Endodermal cell (in vitro differentiated cells): ENCODE measurements at regions not wholly inside any gene's neighbourhood (a gene's known extent, or its start where the extent isn't known, plus 50 kb on each side); places are given as distances from the start of the nearest gene placed in this dataset.
"Not testable (repeated sequence)": the region's sequence is repeated elsewhere in the genome, so short reads cannot be mapped to it uniquely, and the experiment has no call there.

ENCODE experiments used
- DNase-seq: peaks from one replicate; pipeline ENCODE4 v3.0.0-alpha.2; 2017
- H3K27ac ChIP-seq: 2 replicates; pipeline ENCODE4 v1.5.1; 2013; ENCODE audit warnings: mild to moderate bottlenecking, low read depth, low read length, moderate library complexity
- H3K27me3 ChIP-seq: 2 replicates; pipeline ENCODE4 v1.6.1; 2013; ENCODE audit warnings: mild to moderate bottlenecking, low read length, moderate library complexity; ENCODE audit not compliant: insufficient read depth, control insufficient read depth, poor library complexity, severe bottlenecking
- H3K36me3 ChIP-seq: 2 replicates; pipeline ENCODE4 v1.7.0; 2013; ENCODE audit warnings: mild to moderate bottlenecking, low read length, moderate library complexity; ENCODE audit not compliant: control insufficient read depth, insufficient read depth
- H3K4me1 ChIP-seq: one replicate; pipeline ENCODE4 v1.7.0; 2013; ENCODE audit warnings: low read length; ENCODE audit not compliant: control insufficient read depth, insufficient read depth
- H3K4me3 ChIP-seq: 2 replicates; pipeline ENCODE4 v1.5.1; 2013; ENCODE audit warnings: mild to moderate bottlenecking, low read length, moderate library complexity
- H3K9ac ChIP-seq: 2 replicates; pipeline ENCODE4 v1.6.1; 2013; ENCODE audit warnings: mild to moderate bottlenecking, low read length, moderate library complexity; ENCODE audit not compliant: poor library complexity, severe bottlenecking; ENCODE audit errors: extremely low read depth
- H3K9me3 ChIP-seq: 2 replicates; pipeline ENCODE4 v1.6.1; 2013; ENCODE audit warnings: mild to moderate bottlenecking, low read length, moderate library complexity; ENCODE audit not compliant: control insufficient read depth
- H3K27ac Mint-ChIP-seq: 2 replicates; pipeline ENCODE4 v1.8.0; 2020; ENCODE audit warnings: mixed read lengths
- H3K27me3 Mint-ChIP-seq: 2 replicates; pipeline ENCODE4 v1.8.0; 2021; ENCODE audit warnings: mild to moderate bottlenecking, mixed read lengths; ENCODE audit not compliant: insufficient read depth
- H3K36me3 Mint-ChIP-seq: 2 replicates; pipeline ENCODE4 v1.8.0; 2020; ENCODE audit warnings: low read depth, mixed read lengths
- H3K4me1 Mint-ChIP-seq: 2 replicates; pipeline ENCODE4 v1.8.0; 2020; ENCODE audit warnings: mixed read lengths
- H3K4me3 Mint-ChIP-seq: 2 replicates; pipeline ENCODE4 v1.8.0; 2020; ENCODE audit warnings: mild to moderate bottlenecking, moderate library complexity, mixed read lengths
- H3K9me3 Mint-ChIP-seq: 2 replicates; pipeline ENCODE4 v1.8.0; 2020; ENCODE audit warnings: mild to moderate bottlenecking, mixed read lengths
- CTCF ChIP-seq: fragments of 200-600 bp; sonication (generic); conservative IDR thresholded peaks from 2 replicates; pipeline ENCODE4 v1.5.0; 2021; ENCODE audit warnings: antibody characterized with exemption, mild to moderate bottlenecking
- WGBS, 2 experiments: methylation state at CpG; one replicate each; pipeline versions ENCODE4 v1.1.5 to v1.1.7; 2013; ENCODE audit warnings: missing lambda C conversion rate in 2 of 2, mixed read lengths in 1 of 2; ENCODE audit not compliant: insufficient coverage in 1 of 2, insufficient read length in 1 of 2; 5-methylcytosine and 5-hydroxymethylcytosine counted together

DNA sequence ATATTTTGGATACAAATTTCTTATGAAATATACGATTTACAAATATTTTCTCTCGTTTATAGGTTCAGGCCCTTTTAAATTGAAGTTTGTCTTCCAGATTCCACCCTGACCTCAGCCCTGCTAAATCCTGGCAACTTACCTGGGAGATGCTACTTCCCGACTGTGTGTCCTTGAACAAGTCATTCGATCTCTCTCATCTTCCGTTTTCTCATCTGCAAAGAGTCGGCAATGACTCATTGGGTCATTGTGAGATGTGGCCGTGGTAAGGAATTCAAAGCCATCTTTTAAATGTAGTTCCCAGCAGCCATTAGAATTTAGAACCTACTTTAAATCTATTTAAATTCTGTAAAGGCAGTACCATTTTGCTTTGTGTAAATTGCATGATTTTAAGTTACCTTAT lies 72.5 kb downstream of the LHX2 start:
- Mint-ChIP-seq H3K4me1 (no peaks in the 10 kb centered on the region), H3K27me3 (peaks cover 6% of the 10 kb centered on the region), H3K36me3 (no peaks in the 10 kb centered on the region), H3K9me3 (peaks cover 3% of the 10 kb centered on the region), H3K4me3 (no peak overlapping the region), H3K27ac (no peak overlapping the region)
- H3K27me3 ChIP-seq = no peaks in the 10 kb centered on the region
- DNase-seq = no peak
- H3K4me3 ChIP-seq = no peak overlapping the region
- no peaks in the 10 kb centered on the region for H3K4me1 ChIP-seq
- H3K36me3 ChIP-seq = no peaks in the 10 kb centered on the region
- H3K9me3 ChIP-seq = no peaks in the 10 kb centered on the region
- WGBS, 2 experiments = 85% methylated on average over 7 of the region's 7 CpGs
- TF ChIP-seq CTCF = no peak
- no peak overlapping the region for H3K27ac ChIP-seq
- no peak overlapping the region for H3K9ac ChIP-seq

GRCh38 chr9:124087226-124087625 lies 75.7 kb downstream of the LHX2 start:
- 93% methylated on average over 2 of the region's 2 CpGs; no CpG with 5 or more reads in 1 of the 2 experiments for WGBS, 2 experiments
- H3K9me3 ChIP-seq = no peaks in the 10 kb centered on the region
- H3K4me1 ChIP-seq = no peaks in the 10 kb centered on the region
- no peak overlapping the region for H3K27ac Mint-ChIP-seq
- H3K9ac ChIP-seq = no peak overlapping the region
- no peaks in the 10 kb centered on the region for H3K36me3 Mint-ChIP-seq
- H3K27me3 Mint-ChIP-seq = peaks cover 6% of the 10 kb centered on the region
- no peak for DNase-seq
- peaks cover 3% of the 10 kb centered on the region for H3K9me3 Mint-ChIP-seq
- no peaks in the 10 kb centered on the region for H3K4me1 Mint-ChIP-seq
- H3K4me3 Mint-ChIP-seq = no peak overlapping the region
- no peaks in the 10 kb centered on the region for H3K36me3 ChIP-seq
- no peak for TF ChIP-seq CTCF
- H3K4me3 ChIP-seq = no peak overlapping the region
- no peak overlapping the region for H3K27ac ChIP-seq
- H3K27me3 ChIP-seq = no peaks in the 10 kb centered on the region

GRCh38 chr9:124088476-124088837 lies 76.9 kb downstream of the LHX2 start:
- H3K27me3 ChIP-seq = no peaks in the 10 kb centered on the region
- 94 to 95% methylated on average over 10 to 13 of the region's 13 CpGs for WGBS, 2 experiments
- no peak overlapping the region for H3K4me3 Mint-ChIP-seq
- no peaks in the 10 kb centered on the region for H3K36me3 ChIP-seq
- peaks cover 7% of the 10 kb centered on the region for H3K27me3 Mint-ChIP-seq
- H3K27ac ChIP-seq = no peak overlapping the region
- no peaks in the 10 kb centered on the region for H3K4me1 ChIP-seq
- no peaks in the 10 kb centered on the region for H3K4me1 Mint-ChIP-seq
- H3K36me3 Mint-ChIP-seq = no peaks in the 10 kb centered on the region
- no peak for TF ChIP-seq CTCF
- H3K9me3 Mint-ChIP-seq = peaks cover 3% of the 10 kb centered on the region
- DNase-seq = no peak
- no peak overlapping the region for H3K27ac Mint-ChIP-seq
- no peaks in the 10 kb centered on the region for H3K9me3 ChIP-seq
- no peak overlapping the region for H3K4me3 ChIP-seq
- H3K9ac ChIP-seq = no peak overlapping the region

DNA sequence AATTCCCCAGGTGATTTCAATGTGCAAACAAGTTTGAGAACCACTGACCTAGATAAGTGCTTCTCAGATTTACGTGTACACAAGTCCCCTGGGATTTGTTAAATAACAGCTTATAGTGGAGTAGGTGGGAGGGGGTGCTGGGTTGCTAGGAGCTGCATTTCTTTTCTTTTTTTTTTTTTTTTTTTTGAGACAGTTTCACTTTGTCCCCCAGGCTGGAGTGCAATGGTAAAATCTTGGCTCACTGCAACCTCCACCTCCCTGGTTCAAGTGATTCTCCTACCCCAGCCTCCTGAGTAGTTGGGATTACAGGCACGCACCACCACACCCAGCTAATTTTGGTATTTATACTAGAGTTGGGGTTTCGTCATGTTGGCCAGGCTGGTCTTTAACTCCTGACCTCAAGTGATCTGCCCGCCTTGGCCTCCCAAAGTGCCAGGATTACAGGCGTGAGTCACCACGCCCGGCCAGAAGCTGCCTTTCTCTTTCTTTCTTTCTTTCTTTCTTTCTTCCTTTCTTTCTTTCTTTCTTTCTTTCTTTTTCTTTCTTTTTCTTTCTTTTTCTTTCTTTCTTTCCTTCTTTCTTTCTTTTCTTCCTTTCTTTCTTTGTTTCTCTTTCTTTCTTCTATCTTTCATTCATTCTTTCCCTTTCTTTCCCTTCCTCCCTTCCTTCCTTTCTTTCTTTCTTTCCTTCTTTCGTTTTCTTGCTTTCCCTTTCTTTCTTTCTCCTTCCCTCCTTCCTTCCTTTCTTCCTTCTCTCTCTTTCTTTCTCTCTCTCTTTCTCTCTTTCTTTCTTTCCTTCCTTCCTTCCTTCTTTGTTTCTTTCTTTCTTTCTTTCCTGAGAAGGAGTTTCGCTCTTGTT lies 78.3 kb downstream of the LHX2 start:
- H3K9me3 ChIP-seq, H3K9ac ChIP-seq, H3K9me3 Mint-ChIP-seq, DNase-seq, H3K4me1 ChIP-seq, H3K27ac Mint-ChIP-seq, H3K27ac ChIP-seq, H3K36me3 ChIP-seq, H3K36me3 Mint-ChIP-seq, H3K4me3 ChIP-seq, H3K27me3 ChIP-seq, H3K27me3 Mint-ChIP-seq, H3K4me3 Mint-ChIP-seq, H3K4me1 Mint-ChIP-seq: not testable (repeated sequence)
- WGBS, 2 experiments = 91 to 92% methylated on average over 7 to 9 of the region's 9 CpGs
